Activated CD8-positive, alpha-beta memory T cell treated with anti-CD3 and anti-CD28 coated beads, Interleukin-2, amount 50 U/mL, for 24 hours (primary cell): ENCODE measurements at regions not wholly inside any gene's neighbourhood (a gene's known extent, or its start where the extent isn't known, plus 50 kb on each side); places are given as distances from the start of the nearest gene placed in this dataset.
"Not testable (repeated sequence)": the region's sequence is repeated elsewhere in the genome, so short reads cannot be mapped to it uniquely, and the experiment has no call there.

Experiments
- DNase-seq: peaks from one replicate; pipeline ENCODE4 v3.0.0-alpha.2; 2020; ENCODE audit errors: extremely low read depth

DNA sequence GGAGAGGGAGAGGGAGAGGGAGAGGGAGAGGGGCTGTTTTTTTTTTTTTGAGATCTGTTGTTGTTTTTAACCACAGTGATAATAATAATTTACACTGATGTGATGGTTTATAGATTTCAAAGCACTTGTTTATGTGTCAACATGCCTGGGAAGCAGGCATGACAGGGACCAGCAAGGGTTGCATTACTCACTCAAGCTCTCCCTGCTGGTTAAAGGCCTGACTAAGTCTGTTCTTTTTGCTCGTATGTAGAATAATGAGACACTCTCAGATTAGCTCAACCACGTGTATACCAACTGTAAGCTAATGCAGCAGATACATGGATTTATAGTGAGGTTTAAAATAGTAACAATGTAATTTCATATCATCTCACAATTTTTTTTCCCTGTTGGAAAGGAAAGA lies 134.6 kb upstream of the BOD1L1 start:
- DNase-seq, result no peak

DNA sequence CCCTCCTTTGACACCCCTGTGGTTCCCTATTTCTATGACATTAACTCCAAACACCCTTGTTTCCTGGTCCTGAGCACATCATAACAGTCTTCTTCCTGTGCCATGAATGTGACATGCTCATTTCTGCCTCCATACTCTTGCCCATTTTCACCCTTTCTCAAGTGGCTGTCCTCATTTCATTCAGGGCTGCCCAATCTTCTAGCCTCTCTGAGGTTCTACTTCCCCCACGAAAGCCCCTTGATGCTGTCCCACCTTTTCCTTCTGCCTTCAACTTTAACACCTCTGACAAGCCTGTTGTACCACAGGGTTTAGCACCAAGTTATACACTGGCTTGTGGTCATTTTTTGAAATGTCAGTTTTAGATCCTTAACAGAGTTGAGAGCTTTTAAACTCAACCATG lies 136.2 kb upstream of the BOD1L1 start:
- no peak for DNase-seq

DNA sequence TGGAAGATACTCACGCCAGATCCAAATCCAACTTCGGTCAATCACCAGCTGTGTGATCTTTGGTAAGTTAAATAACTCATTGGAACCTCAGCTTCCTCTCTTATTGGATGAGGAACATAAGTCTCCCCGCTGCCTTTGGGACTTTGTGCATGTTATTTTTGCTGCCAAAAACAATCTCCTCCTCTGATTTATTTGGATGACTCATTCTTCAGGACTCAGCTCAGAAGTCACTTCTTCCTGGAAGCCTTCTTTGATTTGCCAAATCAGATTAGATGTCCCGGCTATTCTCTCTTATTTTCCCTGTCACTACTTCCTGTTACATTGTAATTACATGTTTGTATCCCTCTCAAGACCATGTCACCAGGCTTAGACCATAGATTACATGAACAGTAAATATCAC lies 138.0 kb upstream of the BOD1L1 start:
- no peak for DNase-seq

DNA sequence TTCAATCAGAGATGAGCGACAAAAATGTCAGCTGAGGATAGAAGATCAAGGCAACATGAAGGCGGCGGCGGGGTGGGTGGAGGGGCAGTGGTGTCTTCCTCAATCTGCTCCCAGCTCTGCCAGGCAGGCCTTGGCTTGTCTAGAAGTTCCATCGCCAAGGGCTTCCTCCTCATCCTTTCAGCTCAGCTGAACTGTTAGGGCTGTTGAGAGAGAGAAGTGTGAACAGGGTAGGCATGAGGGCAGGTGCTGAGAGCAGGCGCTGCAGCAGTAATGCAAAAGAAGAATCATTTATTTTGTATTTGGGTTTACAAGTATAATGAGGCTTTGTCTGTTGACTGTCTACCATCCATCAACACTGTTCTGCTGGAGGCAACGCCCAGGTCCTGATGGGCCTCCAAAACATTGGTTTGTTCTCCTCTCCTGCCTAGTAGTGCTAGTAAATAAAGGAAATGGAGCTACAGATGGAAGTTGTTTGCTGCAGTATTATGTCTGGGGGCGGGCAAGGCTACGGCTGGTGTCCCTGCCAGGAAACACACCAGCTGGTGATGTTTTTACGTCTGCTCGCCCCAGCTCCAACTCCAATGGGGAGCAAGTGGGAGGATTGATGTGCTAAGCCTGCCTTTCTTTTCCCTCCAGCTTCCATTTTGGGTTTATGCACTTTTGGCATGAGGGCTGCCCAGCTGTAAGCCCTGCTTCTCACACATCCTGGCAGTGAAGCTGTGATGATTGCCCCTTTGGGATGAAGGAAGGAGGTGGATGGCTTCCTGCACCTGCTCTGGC lies 139.4 kb upstream of the BOD1L1 start:
- DNase-seq, result no peak

DNA sequence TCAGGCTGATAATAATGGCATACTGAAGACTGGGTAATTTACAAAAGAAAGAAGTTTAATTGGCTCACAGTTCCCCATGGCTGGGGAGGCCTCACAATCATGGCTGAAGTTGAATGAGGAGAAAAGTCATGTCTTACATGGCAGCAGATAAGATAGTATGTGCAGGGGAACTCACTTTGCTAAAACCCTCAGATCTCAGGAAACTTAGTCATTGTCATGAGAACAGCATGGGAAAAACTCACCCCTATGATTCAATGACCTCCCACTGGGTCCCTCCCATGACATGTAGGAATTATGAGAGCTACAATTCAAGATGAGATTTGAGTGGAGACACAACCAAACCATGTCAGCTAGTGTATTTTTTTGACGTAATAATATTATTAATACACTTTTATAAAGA lies 149.8 kb upstream of the BOD1L1 start:
- no peak for DNase-seq

DNA sequence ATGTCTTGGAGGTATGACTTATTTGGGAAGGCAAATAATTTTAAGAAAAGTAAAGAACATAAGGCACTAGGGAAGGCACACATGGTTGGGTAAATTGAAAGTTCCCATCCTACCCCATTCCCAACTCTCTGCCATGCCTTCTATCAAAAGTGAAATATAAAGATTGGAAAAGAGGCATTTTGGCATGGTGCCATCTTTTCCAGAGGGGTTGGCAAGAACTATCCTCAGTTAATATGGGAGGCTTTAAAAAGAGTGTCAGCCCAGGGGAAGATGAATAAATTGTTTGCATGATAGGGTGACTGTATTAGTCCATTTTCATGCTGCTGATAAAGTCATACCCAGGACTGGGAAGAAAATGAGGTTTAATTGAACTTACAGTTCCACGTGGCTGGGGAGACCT lies 150.8 kb upstream of the BOD1L1 start:
- DNase-seq, result no peak

DNA sequence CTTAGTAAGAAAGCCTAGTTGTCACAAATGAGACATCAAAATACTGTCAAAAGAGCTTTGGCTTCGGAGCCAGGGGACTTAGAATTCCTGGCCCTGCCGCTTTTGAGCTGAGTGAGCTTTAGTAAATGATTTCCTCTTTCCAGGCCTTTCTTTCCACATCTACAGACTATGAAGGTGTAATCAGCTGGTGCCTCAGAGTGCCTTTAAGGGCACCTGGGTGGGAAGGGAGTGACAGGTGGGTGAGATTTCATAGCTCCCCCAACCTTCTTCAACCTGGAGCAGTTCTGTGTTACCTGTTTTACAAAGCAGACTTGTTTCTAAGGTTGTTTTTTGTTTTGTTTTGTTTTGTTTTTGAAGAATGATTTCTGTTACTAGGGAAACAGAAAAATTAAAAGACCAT lies 154.7 kb upstream of the BOD1L1 start:
- DNase-seq, result no peak

DNA sequence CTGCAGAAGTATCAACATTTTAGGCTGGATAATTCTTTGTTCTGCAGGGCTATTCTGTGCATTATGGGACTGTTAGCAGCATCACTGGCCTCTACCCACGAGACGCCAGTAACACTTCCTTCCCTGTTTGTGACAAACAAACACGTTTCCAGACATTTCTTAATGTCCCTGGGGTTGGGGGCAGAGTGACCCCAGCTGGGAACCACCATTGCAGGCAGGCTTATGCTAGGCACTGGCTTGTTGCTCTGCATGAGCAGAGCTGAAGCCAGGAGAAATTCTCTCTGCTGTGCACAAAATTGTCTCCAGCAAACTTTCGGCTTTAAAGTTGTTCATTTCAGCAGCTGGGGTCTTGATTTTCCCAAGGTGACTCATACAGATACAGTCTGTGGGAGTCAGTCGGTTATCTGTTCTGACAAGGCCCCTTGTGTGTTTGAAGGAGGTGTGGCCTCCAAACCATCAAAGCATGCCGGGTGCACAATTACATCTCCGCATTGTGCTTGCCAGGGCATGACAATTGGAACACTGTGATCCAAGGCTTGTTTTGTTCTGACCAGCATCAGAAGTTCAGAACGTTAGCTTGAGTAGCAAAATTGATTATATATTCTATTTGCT lies 156.4 kb upstream of the BOD1L1 start:
- no peak for DNase-seq

DNA sequence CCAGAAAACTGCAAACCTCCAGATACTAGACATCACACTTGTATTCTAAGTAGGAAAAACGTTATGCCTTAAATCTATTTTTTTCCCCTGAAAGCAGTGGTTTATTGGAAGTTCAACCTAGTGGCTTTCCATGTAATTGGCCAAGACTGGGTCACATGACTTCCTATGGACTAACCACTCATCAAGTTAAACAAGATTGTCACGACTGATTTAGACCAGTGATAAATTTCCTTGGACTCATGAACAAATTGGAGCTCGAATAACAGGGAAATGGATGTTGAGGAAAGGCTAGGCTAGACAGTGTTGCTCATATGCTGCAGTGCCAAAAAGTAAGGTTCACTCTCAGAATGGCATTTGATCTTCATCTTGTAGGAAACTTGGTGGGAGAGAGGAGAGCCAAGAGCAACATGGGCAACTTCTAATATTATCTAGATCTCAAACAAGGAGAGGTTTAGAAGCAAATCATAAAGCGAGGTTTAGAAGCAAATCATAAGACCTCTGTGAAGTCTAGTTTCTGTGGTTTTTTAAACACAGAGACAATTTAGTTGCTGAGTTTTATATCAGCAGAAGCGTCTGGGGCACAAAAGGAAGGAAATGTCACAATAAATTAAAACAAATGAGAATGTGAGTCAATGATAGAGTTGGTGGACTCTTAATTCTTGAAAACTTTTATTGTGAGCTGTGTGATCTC lies 165.6 kb upstream of the BOD1L1 start:
- no peak for DNase-seq

DNA sequence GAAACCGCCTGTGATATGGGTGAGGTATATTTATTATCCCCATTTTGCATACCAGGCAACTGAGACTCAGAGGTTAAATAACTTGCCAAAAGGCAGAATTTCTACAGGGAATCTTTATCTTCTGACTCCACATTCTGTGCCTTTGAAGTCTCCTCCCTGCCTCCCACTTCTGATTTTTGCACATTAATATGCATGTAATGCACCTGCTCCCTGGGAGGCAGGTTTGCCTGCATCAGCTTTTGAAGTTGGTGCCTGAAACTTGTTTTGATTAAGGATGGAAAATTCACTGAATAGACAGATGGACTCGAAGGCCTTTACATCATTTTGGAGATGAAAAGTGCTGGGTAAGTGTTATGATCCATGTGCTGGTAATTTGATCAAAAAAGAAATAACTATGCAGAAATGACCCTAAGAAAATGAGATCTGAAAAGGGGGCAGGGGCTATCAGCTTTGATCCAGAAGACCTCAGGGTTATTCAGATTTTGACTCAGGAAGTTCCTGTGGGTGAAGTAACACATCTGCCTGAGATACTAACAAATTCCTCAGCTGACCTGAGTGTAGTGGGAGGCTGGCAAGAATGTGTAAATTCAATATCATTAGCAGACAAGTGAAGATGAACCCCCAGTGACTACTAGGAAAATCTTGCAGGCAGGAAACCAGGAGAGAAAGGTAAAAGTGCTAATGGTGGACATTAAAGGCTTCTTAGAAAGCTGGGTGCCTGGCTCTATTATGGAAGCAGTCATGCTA lies 167.5 kb upstream of the BOD1L1 start:
- DNase-seq, result no peak

DNA sequence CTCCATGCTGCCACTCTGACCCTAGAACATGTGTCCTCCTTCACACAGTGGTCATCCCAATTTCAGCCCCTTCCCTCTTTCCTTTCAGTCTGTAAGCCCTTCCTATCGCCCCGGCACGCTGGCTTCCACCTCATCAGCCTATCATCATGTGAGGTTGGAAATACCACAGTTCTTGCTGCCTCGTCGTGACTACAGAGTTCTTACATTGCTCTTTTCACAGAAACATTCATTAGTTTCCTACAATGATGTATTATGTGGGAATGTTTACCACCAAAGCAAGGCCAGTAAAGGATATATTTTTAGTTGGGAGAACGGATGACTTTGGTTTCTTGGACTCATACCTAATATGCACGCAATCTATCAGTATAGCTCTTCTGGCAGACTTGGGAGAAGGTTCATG lies 169.5 kb upstream of the BOD1L1 start:
- no peak for DNase-seq

DNA sequence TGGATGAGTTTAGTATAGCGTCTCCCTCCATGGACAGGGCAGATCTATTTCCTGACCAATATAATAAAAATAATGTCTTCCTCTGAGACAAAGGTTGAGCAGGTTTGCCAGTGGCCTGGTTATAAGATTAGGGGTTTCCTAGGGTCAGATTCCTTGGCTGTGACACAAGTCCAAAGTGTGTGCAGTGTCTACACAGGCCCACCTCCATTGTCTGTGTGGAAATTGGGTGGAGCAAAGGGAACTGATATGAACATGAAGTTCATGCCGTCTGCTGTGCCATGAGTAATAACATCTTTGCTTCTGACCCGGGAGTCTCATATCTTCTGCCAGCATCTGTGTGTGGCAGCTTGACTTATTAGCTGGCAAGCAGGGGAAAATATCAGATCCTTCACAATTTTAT lies 187.7 kb upstream of the BOD1L1 start:
- no peak for DNase-seq

DNA sequence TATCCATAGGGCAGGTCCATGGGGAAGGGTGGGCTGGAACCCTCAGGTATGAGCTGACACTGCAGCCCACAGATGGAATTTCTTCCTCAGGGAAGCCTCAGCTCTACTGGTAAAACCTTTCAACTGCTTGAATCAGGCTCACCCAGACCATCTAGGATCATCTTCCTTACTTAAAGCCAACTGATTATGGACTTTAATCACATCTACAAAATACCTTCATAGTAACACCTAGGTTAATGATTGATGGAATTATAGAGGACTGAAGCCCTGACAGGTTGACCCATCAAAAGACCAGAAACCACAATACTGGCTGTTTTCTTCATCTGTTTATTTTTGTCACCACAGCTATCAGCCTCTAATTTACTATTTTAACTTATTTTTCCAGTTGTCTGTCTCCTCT lies 188.9 kb upstream of the BOD1L1 start:
- DNase-seq, result no peak

DNA sequence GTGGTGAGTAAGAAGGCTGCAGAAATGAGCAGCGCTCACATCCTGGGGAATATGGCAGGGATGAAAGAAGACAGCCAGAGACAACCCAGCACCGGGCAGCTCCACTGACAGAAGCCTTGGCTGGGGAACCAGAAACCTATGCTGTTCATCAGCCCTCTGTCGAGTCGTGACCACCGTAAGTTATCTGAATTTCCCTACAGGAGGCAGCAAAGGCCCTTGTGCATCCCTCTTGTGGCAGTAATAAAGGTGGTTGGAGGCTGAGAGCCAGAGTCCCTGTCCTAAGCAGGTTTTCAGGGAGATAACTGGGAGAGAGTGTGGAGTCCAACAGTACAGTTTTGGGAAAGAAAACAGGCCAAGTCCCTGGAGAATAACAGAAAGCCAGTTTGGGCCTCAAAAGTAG lies 194.0 kb upstream of the BOD1L1 start:
- no peak for DNase-seq

DNA sequence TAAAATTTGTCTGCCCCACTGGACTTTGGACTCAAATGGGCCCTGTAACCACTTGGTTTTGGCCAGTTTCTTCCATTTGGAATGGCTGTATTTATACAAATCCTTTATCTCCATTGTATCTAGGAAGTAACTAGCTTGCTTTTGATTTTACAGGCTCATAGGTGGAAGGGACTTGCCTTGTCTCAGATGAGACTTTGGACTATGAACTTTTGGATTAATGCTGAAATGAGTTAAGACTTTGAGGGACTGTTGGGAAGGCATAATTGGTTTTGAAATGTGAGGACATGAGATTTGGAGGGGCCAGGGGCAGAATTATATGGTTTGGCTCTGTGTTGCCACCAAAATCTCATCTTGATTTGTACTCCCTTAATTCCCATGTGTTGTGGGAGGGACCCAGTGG lies 198.3 kb upstream of the BOD1L1 start:
- DNase-seq, result not testable (repeated sequence)

DNA sequence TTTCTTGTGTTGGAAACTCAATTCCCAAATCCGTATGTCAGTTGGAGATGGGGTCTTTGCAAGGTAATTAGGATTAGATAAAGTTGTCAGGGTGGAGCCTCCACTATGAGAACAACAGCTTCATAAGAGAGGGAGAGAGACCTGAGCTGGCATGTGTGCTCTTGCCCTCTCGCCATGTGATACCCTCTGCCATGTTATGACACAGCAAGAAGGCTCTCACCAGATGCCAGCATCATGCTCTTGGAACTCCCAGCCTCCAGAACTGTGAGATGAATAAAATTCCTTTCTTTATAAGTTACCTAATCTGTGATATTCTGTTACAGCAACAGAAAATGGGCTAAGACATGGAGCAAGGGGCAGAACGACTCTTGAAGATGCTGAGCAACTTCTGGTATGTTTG lies 201.9 kb upstream of the BOD1L1 start:
- no peak for DNase-seq

DNA sequence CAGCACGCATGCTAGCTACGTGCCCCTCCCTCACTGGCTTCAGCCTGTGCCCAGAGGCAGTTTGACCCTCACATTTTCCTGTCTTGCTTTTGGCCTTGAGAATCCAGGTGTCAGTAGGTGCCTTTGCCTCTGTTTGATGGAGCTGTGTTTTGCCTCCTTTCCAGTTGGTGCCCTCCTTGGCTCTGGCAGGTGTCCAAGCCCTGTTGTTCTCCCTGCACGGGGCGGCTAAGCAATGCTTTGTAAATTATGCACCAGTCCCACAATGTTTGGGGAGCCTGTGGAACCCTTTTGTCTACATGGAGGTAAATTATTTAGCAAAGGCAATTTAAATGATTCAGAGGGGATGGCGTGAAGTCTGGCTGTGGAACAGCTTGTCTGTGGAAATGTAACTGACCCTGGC lies 202.9 kb upstream of the BOD1L1 start:
- DNase-seq, result no peak

DNA sequence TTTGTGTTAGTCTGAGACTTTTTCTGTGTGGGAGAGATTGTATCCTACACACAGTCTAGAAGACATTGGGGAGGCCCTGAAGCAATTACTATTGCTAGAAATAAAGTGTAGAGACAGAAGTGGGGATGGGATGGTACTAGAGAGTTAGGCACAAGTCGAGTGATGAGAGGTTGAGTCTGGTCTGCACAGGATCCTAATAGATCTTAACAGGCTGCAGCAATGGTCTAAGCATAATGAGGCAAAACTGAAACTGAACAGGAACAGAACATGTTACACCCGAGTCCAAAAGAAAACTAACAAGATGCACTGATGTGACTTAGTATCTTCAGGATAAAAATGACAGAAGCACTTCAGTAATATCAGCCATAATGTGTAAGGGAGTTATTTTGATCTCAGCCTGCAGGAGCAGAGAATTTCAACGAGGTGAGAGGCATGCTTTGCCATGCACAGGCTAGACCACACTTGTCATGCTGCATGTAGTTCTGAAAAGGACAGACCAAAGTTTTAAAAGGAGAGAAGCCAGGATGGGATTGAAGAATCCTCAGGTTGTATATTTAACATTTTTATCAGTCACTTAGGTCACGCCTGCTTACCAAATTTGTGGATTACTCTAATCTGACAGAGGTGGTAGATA lies 205.8 kb upstream of the BOD1L1 start:
- no peak for DNase-seq

DNA sequence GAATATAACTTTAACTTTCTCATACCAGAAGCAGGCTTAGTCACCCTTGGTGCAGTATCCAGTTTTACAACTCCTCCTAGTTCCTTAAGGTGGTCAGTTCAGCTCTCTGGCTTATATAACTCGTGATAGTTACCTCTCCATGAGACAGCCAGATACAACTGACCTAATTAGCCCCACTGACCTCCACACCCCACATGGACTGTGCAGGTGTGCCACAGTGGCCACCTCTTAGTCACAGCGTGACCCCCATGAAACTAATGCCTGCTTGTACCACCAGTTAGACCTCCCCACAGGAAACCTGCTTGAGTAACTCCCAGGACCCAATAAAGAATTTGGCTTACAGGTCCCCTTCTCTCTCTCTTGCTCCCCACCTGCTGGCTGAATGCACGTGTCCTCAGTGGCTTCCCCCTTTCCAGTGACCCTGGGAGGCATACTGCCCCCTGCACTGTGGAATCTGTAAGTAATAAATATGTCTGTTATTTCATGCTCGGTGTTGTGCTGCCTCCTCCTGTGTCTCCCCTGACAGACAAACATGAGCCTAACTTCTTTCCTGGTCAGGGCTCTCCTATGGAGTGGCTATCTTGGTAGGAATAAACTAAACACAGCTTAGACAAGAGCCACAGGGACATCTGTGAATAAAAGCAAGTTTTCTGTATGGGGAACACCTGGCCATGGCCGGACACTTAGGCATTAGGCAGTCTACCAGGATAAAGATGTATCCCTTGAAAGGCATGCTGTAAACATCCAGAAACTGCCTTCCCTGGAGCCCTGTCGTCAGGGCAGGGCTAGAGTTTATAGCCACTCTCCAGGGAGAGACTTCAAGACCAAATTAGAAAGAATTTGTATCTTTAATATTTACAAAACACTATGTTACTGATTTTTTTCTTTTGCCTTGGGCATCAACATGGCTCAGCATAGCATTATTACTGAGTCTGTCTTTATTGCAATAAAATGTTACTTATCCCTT lies 209.7 kb upstream of the BOD1L1 start:
- DNase-seq, result no peak

DNA sequence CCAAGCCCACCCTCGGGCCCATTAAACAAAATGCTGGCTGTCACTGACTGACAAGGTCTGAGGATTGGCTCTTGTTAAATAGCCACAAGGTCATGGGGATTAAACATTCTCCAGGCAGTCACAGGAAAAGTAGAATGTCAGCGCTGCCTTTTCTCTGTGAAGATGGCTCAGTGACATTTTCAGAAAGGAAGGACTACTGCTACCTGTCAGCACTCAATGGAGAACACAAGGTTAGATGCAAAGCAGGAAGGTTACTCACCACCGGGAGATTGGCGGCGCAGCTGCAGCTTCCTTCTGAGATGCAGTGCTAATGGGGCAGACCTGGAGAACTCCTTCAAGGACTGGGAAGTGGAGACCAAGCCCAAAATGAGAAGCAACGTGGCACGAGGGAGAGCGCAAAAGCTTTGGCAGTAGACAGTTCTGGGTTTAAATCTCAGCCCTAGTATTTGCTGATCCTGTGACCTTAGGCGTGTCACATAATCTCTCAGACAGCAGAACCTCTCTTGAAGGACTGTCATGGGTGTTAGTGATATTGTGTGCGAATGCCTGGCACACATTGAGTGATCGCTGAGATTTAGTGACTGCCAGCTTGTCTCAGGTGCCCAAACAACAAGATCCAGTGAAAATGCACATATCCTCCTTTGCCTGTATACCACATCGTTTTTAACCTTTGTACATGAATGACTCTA lies 213.1 kb upstream of the BOD1L1 start:
- DNase-seq, result no peak
